Left colon (tissue), 2 donors: ENCODE measurements at regions not wholly inside any gene's neighbourhood (a gene's known extent, or its start where the extent isn't known, plus 50 kb on each side); places are given as distances from the start of the nearest gene placed in this dataset.
"Not testable (repeated sequence)": the region's sequence is repeated elsewhere in the genome, so short reads cannot be mapped to it uniquely, and the experiment has no call there.

Experiments used
- ATAC-seq: fragments of 200-7000 bp; cut with Tn5 transposase; one replicate; pipeline ENCODE4 v1.9.1; 2020; ENCODE audit warnings: mild to moderate bottlenecking, moderate library complexity
- DNase-seq, 2 donors: peaks; one replicate each; pipeline ENCODE4 v3.0.0-alpha.2; 2020
- intact Hi-C, 2 donors: fragments of 100-400 bp; cut with DNase I in 1 of 2; cut with micrococcal nuclease in 1 of 2; formaldehyde crosslinking; loops; one replicate each; pipeline versions ENCODE4 v1.11.2 to v1.14.0; 2022; cut with DNase I, micrococcal nuclease
- donor health status: DM: no; HTN: no; CAD: no.
- donor health status: DM: yes; HTN: yes; CAD: no.

GRCh38 chr5:27191786-27192510, 153.6 kb upstream of the CDH9 start:
- intact Hi-C loops = no loop called here
- DNase-seq (no peak), ATAC-seq (no peak)

GRCh38 chr5:27172693-27173092, 134.3 kb upstream of the CDH9 start:
- DNase-seq (no peak), ATAC-seq (no peak)
- intact Hi-C loops = no loop called here

- no peak for DNase-seq
- ATAC-seq = no peak
- intact Hi-C loops = no loop called here
Measured at GRCh38 chr5:27171761-27172261, 133.4 kb upstream of the CDH9 start.

GRCh38 chr5:27158775-27159174, 120.4 kb upstream of the CDH9 start:
- DNase-seq = no peak
- ATAC-seq = no peak
- intact Hi-C loops = no loop called here

- no peak for ATAC-seq
- intact Hi-C loops = no loop called here
- no peak for DNase-seq
Measured at GRCh38 chr5:27158171-27158570, 119.8 kb upstream of the CDH9 start.

- ATAC-seq (no peak), DNase-seq (no peak)
- intact Hi-C loops = no loop called here
Measured at GRCh38 chr5:27144456-27144855, 106.1 kb upstream of the CDH9 start.

GRCh38 chr5:27140831-27141230, 102.4 kb upstream of the CDH9 start:
- ATAC-seq (no peak), DNase-seq (no peak)
- intact Hi-C loops = no loop called here

- DNase-seq = no peak
- intact Hi-C loops = no loop called here
- no peak for ATAC-seq
Measured at GRCh38 chr5:27130587-27130986, 92.2 kb upstream of the CDH9 start.

GRCh38 chr5:27129926-27130325, 91.5 kb upstream of the CDH9 start:
- no peak for DNase-seq
- intact Hi-C loops = no loop called here

GRCh38 chr5:27125856-27126255, 87.5 kb upstream of the CDH9 start:
- no peak for DNase-seq
- intact Hi-C loops = no loop called here
- no peak for ATAC-seq

More at GRCh38 chr5:27129926-27130325, 91.5 kb upstream of the CDH9 start:
- ATAC-seq = no peak

GRCh38 chr5:27124590-27124989, 86.2 kb upstream of the CDH9 start:
- no peak for ATAC-seq

GRCh38 chr5:27119736-27120321, 81.4 kb upstream of the CDH9 start:
- DNase-seq, ATAC-seq, intact Hi-C loops: not testable (repeated sequence)

More at GRCh38 chr5:27124590-27124989, 86.2 kb upstream of the CDH9 start:
- DNase-seq = no peak
- intact Hi-C loops = no loop called here

GRCh38 chr5:27103486-27103885, 65.1 kb upstream of the CDH9 start:
- ATAC-seq = no peak
- intact Hi-C loops = no loop called here
- DNase-seq = no peak

GRCh38 chr5:27095761-27096160, 57.4 kb upstream of the CDH9 start:
- ATAC-seq, intact Hi-C loops, DNase-seq: not testable (repeated sequence)

- no peak for ATAC-seq
- no peak for DNase-seq
- intact Hi-C loops = no loop called here
Measured at GRCh38 chr5:27093279-27093678, 54.9 kb upstream of the CDH9 start.

GRCh38 chr5:27091858-27092257, 53.5 kb upstream of the CDH9 start:
- ATAC-seq (no peak), DNase-seq (no peak)
- intact Hi-C loops = no loop called here

GRCh38 chr5:27088822-27089221, 50.4 kb upstream of the CDH9 start:
- ATAC-seq, DNase-seq, intact Hi-C loops: not testable (repeated sequence)
